ENCODE measurements at regions not wholly inside any gene's neighbourhood (a gene's known extent, or its start where the extent isn't known, plus 50 kb on each side); places are given as distances from the start of the nearest gene placed in this dataset.

DNA sequence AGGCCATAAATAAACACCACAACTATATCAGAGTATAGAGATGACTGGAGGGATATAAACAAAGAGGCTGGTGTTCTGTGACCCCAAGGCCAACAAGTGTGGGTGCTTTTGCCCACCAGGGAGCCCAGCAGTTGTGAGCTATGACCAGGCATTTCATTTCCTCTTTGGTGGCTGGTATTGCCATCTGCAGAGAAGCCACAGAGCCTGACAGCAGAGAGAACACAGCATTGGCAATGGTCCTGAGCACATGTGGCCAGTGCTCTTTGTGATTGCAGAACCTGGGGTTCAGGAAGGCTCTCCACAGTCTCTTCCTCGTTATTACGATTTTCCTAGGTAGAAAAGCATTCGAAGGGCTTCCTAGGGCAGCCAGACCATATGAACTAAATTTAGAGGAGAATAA lies 112.3 kb downstream of the TM2D1 start:
- in situ Hi-C loops (cut with HindIII; ENCODE audit: low sequenced_read_pairs) = no loop called here
- TF ChIP-seq CTCF (IDR thresholded peaks at IDR 0.05; ENCODE audit: low read depth, low read length, missing control alignments) = no peak
- no peak for DNase-seq (ENCODE audit: low read depth)
- no peak overlapping the region for H3K4me3 ChIP-seq (ENCODE audit: low read depth, low read length)

- no peak for TF ChIP-seq CTCF (IDR thresholded peaks at IDR 0.05; ENCODE audit: low read depth, low read length, missing control alignments)
Measured at GRCh38 chr1:61609040-61609439, 115.9 kb downstream of the TM2D1 start.

DNA sequence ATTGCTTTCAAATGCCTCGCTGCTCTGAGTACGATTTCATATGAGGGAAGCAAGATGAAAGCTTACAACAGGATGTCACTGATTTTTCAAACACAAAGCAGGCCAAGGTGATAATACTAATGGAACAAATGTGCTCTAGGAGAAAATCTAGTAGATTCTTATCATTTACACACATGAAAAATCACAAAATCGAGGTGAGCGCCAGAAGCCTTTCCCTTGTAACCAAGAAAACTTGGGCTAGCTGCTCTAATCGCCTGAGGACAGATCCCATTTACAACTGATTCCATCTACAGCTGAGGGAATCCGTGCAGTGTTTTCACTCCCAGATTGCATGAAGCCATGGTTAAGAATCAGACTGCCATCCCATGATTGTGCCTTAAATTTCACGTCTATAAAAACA lies 117.5 kb downstream of the TM2D1 start:
- in situ Hi-C loops (cut with HindIII; ENCODE audit: low sequenced_read_pairs) = no loop called here
- no peak overlapping the region for H3K4me3 ChIP-seq (ENCODE audit: low read depth, low read length)
- no peak for DNase-seq (ENCODE audit: low read depth)
- TF ChIP-seq CTCF (IDR thresholded peaks at IDR 0.05; ENCODE audit: low read depth, low read length, missing control alignments) = no peak

More at GRCh38 chr1:61609040-61609439, 115.9 kb downstream of the TM2D1 start:
- in situ Hi-C loops (cut with HindIII; ENCODE audit: low sequenced_read_pairs) = no loop called here
- no peak overlapping the region for H3K4me3 ChIP-seq (ENCODE audit: low read depth, low read length)
- DNase-seq (ENCODE audit: low read depth) = no peak

GRCh38 chr1:61606448-61607312 lies 118.3 kb downstream of the TM2D1 start:
- TF ChIP-seq CTCF (IDR thresholded peaks at IDR 0.05; ENCODE audit: low read depth, low read length, missing control alignments) = no peak
- no peak for DNase-seq (ENCODE audit: low read depth)
- no peak overlapping the region for H3K4me3 ChIP-seq (ENCODE audit: low read depth, low read length)
- in situ Hi-C loops (cut with HindIII; ENCODE audit: low sequenced_read_pairs) = no loop called here

DNA sequence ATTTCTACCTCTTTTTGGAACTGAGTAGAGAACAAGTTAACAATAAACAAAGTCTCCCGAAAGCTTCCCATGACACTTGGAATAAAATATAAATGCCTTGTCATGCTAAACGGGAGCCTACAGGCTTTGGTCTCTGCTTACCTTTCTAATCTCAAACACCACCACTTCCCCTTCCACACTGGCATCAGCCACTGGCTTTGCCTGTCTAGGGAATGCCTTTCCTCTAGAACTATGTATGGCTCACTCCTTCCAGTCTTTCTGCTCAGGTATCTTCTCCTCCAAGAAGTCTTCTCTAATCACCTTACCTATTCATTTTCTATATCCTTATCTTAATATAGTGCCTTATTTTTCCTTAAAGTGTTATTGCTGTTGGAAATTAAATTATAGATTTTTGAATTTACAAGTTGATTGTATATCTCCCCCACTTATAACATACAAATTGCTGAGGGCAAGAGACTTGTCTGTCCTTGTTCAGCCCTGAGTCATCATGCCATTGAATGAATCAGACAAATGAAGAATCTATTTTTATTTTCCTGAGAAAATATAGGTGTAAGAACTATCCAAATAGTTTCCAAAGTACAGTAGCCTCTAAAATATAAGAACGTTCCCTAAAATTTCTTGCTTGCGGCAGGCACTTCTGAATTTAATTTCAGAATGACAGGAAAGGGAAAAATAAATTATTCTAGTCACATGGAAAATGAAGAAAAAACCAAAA lies 119.2 kb downstream of the TM2D1 start:
- no peak for DNase-seq (ENCODE audit: low read depth)
- no peak overlapping the region for H3K4me3 ChIP-seq (ENCODE audit: low read depth, low read length)
- in situ Hi-C loops (cut with HindIII; ENCODE audit: low sequenced_read_pairs) = no loop called here
- TF ChIP-seq CTCF (IDR thresholded peaks at IDR 0.05; ENCODE audit: low read depth, low read length, missing control alignments) = no peak

GRCh38 chr1:61604684-61605083 lies 120.3 kb downstream of the TM2D1 start:
- in situ Hi-C loops (cut with HindIII; ENCODE audit: low sequenced_read_pairs) = no loop called here
- no peak for DNase-seq (ENCODE audit: low read depth)
- no peak overlapping the region for H3K4me3 ChIP-seq (ENCODE audit: low read depth, low read length)
- TF ChIP-seq CTCF (IDR thresholded peaks at IDR 0.05; ENCODE audit: low read depth, low read length, missing control alignments) = no peak
